ENCODE measurements at regions not wholly inside any gene's neighbourhood (a gene's known extent, or its start where the extent isn't known, plus 50 kb on each side); places are given as distances from the start of the nearest gene placed in this dataset.

DNA sequence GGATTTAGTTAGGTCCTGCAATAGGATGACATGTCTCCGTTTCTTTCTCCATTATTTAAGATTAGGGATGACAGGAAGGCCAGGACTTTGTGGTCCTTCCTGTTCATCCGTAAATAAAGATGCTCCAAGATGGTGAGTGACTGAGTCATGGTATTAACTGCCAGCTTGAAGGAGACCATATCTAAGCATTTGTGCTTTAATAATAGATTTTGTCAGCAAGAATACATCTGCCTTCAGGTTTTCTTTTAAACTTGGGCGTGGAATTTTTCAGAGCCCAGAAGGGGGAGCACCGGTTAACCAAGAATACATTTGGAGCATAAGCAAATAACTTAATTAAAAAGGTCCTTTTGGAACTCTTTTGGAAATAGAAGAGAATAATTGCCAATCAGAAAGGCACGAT lies 68.2 kb downstream of the ARHGAP35 start:
- Mint-ChIP-seq H3K4me1 (ENCODE audit: low read depth) (peaks cover 64% of the 10 kb centered on the region), H3K36me3 (ENCODE audit: insufficient read depth) (peaks cover 4% of the 10 kb centered on the region), H3K27me3 (ENCODE audit: low read depth) (no peaks in the 10 kb centered on the region), H3K4me3 (no peak overlapping the region), H3K9me3 (no peaks in the 10 kb centered on the region)
- ATAC-seq: no peak
- DNase-seq: no peak

DNA sequence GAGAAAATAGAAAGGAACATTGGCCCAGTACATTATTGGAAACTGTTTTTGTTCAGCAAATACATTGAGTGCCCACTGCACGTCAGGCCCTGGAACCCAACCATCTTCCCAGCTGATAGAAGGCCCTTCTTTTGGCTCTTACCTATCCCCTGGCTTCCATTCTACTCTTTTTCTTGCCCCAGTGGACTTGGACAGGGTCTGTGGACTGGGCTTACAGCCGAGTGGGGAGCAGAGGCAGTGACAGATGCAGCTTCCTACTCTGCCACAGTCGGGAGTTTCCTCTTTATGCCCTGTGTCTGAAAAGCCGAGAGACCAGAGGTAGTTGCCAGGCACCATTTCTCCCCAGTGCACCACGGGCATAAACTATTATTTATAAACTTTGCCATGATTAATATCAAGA lies 70.4 kb downstream of the ARHGAP35 start:
- no peak overlapping the region for H3K4me3 Mint-ChIP-seq
- H3K27me3 Mint-ChIP-seq (ENCODE audit: low read depth): no peaks in the 10 kb centered on the region
- no peaks in the 10 kb centered on the region for H3K9me3 Mint-ChIP-seq
- no peak for ATAC-seq
- H3K36me3 Mint-ChIP-seq (ENCODE audit: insufficient read depth): peaks cover 2% of the 10 kb centered on the region
- DNase-seq: no peak
- H3K4me1 Mint-ChIP-seq (ENCODE audit: low read depth): peaks cover 59% of the 10 kb centered on the region

DNA sequence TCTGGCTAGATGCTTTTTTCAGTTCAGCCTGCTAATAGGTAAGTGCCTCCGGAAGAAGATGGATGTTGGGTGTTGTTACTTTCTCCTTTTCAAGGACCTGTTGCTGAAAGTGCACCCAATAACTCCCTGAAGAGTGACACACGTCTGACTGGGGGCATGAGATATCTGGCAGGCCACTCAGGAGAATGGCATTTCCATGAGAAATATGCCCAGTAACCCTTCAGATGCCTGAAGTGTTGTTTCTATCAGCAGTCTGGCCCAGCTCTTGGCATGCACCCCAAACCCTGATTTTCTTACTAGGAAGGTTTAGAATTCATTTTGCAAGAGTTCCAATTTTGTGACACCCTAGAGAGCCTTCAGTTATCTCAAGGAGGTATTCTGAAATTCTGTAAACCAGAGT lies 71.5 kb downstream of the ARHGAP35 start:
- DNase-seq (no peak), ATAC-seq (no peak)
- Mint-ChIP-seq H3K9me3 (no peaks in the 10 kb centered on the region), H3K36me3 (ENCODE audit: insufficient read depth) (peaks cover 2% of the 10 kb centered on the region), H3K27me3 (ENCODE audit: low read depth) (no peaks in the 10 kb centered on the region), H3K4me3 (no peak overlapping the region), H3K4me1 (ENCODE audit: low read depth) (peaks cover 58% of the 10 kb centered on the region)

DNA sequence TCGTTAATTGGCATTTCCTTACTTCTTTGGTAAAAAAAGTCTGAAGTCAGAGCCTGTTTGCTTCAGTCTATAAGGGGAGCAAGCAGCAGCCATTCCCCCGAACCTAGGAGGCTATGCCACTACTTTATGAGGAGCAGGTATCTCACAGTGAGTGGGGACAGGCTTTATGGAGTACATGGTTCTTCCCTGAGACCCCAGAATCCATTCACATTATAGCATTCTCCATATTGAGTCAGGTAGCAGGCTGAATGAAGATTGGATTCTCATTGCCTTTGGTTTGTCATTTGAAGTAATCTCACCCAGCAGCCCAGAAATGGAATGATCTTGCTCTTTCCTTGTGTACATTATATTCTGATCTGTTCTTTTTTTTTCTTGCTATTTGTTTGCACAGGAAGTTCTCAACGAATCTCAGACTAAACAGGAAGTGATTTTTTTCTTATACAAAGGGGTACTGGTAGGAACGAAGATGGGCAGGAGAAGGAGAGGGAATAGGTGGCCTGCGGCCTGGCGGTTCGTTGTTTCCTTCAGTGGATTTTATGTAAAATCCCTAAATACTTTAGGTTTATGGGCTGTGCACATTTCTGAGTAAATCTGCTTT lies 74.4 kb downstream of the ARHGAP35 start:
- Mint-ChIP-seq H3K4me3 (peak overlapping the region; percentile 54), H3K4me1 (ENCODE audit: low read depth) (peaks cover 58% of the 10 kb centered on the region), H3K27me3 (ENCODE audit: low read depth) (no peaks in the 10 kb centered on the region), H3K36me3 (ENCODE audit: insufficient read depth) (peaks cover 4% of the 10 kb centered on the region), H3K9me3 (no peaks in the 10 kb centered on the region)
- no peak for ATAC-seq
- DNase-seq: no peak

DNA sequence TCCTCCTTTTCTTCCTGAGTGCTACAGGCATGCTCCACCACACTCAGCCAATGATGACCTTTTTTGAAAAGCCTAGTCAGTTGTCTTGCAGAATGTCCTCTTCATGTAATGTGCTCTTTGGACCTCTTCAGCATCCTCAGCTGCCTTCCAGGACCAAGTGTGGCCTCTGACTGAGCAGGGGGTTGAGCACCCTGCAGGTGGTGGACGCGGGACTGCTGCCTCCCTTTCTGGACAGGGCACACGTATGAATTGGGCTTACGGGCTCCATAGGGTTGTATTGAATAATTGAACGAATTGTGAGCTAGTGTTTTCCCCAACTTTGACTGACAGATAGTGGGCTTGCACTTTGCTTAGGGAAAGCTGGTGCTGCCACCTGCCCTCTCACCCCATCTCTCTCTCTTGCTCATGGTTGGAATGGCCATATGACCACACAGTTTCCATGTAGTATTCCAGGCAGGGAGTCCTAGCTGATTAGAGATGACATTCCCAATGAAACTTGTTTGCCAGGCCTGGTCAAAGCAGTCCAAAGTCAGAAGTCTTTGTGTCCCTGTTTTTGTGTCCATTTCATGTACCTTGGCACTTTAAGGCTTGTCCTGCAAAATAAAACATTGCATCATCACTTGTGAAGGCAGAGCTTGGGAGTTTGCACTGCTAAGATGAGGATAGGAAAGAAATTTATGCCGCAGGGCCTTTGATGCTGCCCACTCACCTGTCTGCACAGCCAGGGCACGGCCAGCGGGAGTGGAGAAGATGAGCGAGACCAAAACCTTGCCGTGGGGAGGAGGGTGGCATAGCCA lies 76.3 kb upstream of the NPAS1 start:
- Mint-ChIP-seq H3K36me3 (ENCODE audit: insufficient read depth) (peaks cover 15% of the 10 kb centered on the region), H3K9me3 (no peaks in the 10 kb centered on the region), H3K4me3 (no peak overlapping the region), H3K27me3 (ENCODE audit: low read depth) (no peaks in the 10 kb centered on the region), H3K4me1 (ENCODE audit: low read depth) (peaks cover 31% of the 10 kb centered on the region)
- ATAC-seq (no peak), DNase-seq (no peak)

DNA sequence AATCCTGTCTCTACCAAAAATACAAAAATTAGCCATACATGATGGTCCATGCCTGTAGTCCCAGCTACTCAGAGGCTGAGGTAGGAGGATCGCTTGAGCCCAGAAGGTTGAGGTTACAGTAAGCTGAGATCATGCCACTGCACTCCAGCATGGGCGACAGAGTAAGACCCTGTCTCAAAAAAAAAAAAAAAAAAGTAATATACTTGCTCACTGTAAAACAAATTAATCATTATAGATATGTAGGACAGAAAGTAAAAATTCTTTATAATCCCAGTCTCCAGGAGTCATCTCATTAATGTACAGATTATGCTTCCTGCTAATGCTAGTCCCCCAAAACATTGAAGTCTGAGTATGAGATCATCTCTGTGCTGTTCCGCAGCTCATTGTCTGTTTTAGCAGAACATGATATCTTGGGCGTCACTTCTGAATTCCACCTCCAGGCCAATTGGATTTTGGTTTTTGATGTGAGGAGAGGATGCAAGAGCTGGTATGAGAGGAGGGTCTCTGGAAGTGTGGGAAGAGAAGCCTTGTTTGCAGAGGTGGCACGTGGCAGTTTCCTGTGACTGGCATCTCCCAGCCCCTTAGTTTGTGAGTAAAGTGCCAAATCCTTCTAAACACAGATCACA lies 75.4 kb upstream of the NPAS1 start:
- peaks cover 16% of the 10 kb centered on the region for H3K36me3 Mint-ChIP-seq (ENCODE audit: insufficient read depth)
- no peaks in the 10 kb centered on the region for H3K9me3 Mint-ChIP-seq
- H3K27me3 Mint-ChIP-seq (ENCODE audit: low read depth): no peaks in the 10 kb centered on the region
- peaks cover 29% of the 10 kb centered on the region for H3K4me1 Mint-ChIP-seq (ENCODE audit: low read depth)
- ATAC-seq (no peak), DNase-seq (no peak)
- H3K4me3 Mint-ChIP-seq: no peak overlapping the region

DNA sequence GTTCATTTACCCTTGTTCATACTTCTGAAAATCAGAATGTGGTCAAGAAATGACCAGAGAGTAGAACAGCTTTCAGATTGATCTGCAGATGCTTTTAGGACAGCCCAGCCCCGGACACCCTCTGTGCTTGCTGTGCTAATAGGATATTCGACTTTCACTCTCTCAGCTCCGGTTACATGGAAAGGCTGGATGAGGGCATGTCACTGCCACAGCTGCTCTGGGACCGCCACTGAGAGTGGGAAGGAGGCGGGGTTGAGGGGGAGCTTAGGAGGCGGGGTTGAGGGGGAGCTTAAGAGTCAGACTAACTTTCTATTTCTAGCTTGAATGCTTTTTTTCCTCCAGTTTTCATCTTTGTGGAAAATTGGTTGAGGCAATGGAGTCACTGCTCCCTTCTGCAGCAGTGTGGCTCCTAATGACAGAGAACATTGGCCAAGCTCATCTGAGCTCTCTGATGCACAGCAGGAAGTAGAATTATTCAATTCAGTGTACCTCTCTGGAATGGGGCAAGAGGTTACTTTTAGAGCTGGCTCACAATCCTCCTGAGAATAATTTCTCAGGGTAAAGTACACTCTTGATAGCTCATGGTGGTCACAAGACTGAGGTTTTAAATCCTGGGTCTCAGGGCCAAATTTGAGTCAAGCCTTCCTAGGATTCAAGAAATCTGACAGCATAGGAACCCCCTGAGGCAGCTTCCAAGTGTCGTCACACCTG lies 74.6 kb upstream of the NPAS1 start:
- H3K4me3 Mint-ChIP-seq: no peak overlapping the region
- no peak for ATAC-seq

DNA sequence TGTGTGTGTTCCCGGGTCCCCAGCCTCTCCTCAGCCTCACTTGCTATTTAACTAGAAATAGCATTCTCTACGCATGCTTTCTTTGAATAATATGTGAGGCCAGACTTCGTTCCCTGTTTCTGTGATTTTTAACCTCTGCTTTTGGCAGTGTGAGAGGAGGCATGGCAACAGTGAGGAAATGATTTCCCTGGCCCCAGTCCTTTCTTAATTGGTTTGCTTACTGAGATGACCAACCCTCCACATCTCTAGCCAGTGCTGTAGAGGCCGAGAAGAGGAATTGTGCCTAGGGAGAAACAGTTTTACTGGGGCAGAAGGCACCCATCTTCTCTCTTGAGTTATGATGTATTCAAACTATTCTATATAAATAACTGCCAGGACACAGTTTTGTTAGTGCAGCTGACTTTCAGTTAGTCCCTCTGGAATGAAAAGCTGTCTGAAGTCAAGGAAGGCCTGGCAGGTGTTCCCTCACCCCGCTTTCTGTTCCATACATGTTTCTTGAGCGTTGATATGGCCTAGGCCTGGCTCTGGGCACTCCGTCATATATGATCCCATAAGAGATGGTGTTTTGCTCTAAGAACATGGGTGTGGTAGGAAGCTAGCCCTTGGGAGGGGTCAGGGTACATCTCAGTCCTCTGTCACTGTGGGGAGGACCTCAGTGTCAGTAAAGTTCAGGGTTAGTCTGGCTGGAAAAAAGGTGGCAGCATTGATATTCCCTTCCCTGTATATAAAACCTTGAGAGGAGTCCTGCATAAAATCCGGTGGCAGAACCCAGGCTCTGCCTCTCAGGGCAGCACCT lies 73.7 kb upstream of the NPAS1 start:
- Mint-ChIP-seq H3K36me3 (ENCODE audit: insufficient read depth) (peaks cover 13% of the 10 kb centered on the region), H3K4me1 (ENCODE audit: low read depth) (peaks cover 44% of the 10 kb centered on the region), H3K27me3 (ENCODE audit: low read depth) (no peaks in the 10 kb centered on the region), H3K9me3 (no peaks in the 10 kb centered on the region), H3K4me3 (no peak overlapping the region)
- no peak for DNase-seq
- no peak for ATAC-seq

More for the DNA sequence above, 74.6 kb upstream of the NPAS1 start:
- no peak for DNase-seq
- Mint-ChIP-seq H3K36me3 (ENCODE audit: insufficient read depth) (peaks cover 16% of the 10 kb centered on the region), H3K9me3 (no peaks in the 10 kb centered on the region), H3K27me3 (ENCODE audit: low read depth) (no peaks in the 10 kb centered on the region), H3K4me1 (ENCODE audit: low read depth) (peaks cover 37% of the 10 kb centered on the region)

DNA sequence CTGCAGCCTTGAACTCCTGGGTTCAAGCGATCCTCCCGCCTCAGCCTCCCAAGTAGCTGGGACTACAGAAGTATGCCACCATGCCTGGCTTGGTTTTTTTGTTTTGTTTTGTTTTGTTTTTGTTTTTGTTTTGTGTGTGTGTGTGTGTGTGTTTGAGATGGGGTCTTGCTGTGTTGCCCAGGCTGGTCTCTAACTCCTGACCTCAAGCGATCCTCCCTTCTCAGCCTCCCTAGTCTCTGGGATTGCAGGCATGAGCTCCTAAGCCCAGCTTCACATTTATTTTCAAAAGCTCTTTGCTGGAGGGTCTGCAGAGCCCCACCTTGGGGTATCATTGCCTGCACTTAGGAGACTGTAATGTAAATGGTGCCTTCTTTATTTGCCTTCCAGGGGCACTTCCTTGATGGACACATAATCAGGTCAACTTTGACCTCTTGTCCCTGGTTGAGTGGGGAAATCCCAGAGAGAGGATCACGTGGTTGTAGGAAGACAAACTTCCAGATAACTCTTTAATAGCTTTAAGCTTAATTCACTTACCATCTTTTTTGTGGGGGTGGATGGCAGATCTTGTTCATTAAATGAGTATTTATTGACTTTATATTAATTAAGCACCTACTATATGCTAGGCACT lies 72.9 kb upstream of the NPAS1 start:
- peaks cover 9% of the 10 kb centered on the region for H3K36me3 Mint-ChIP-seq (ENCODE audit: insufficient read depth)
- H3K4me3 Mint-ChIP-seq: no peak overlapping the region
- H3K9me3 Mint-ChIP-seq: no peaks in the 10 kb centered on the region
- H3K4me1 Mint-ChIP-seq (ENCODE audit: low read depth): peaks cover 49% of the 10 kb centered on the region
- DNase-seq: no peak
- H3K27me3 Mint-ChIP-seq (ENCODE audit: low read depth): no peaks in the 10 kb centered on the region
- no peak for ATAC-seq

DNA sequence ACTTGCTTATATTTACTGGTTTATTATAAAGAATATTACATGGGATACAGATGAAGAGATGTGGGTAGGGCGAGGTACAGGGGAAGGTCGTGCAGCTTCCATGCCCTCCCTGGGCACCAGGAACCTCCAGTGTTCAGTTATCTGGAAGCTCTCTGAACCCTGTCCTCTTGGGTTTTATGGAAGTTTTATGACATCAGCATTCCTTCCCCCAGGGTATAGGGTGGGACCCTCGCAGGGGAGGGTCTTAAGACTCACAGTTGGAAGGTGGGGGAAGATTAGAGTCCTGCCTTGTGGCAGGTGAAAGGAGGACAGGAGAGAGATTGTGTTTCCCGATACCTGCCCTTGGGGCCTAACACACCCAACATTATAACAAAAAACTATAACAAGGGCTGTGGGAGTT lies 71.8 kb upstream of the NPAS1 start:
- ATAC-seq: no peak
- no peaks in the 10 kb centered on the region for H3K27me3 Mint-ChIP-seq (ENCODE audit: low read depth)
- no peak for DNase-seq
- H3K4me3 Mint-ChIP-seq: no peak overlapping the region
- peaks cover 57% of the 10 kb centered on the region for H3K4me1 Mint-ChIP-seq (ENCODE audit: low read depth)
- peaks cover 9% of the 10 kb centered on the region for H3K36me3 Mint-ChIP-seq (ENCODE audit: insufficient read depth)
- H3K9me3 Mint-ChIP-seq: no peaks in the 10 kb centered on the region

DNA sequence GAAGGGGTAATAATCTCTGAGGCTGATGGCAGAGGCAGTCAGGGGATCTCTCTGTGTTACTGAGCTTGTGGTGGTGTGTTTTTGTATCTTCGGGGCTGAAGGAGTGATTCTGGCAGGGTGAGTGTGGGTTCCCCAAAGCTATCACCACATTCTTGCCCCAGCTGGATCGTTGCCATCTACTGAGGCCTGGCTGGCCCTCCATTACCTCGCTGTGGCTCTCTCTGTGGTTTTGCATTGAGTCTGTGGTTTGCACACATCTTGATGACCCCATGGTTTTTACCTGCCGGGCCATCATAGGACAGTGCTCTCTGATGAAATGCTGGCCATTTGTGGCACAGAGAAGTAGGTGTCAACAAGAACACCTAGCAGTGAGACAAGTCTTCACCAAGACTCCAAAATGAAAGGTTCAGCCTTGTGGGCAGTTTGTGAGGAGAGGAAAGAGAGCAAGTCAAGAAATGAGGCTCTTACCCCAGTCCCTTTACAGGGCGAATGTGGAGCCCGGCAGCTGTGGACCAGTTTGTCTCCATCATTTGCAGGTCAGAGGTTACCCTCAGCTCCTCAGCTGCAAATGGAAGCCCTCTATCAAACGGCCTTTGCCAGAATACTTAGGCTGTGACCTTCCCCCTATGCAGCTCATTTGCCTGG lies 69.0 kb upstream of the NPAS1 start:
- peaks cover 69% of the 10 kb centered on the region for H3K4me1 Mint-ChIP-seq (ENCODE audit: low read depth)
- H3K36me3 Mint-ChIP-seq (ENCODE audit: insufficient read depth): peaks cover 3% of the 10 kb centered on the region
- ATAC-seq (no peak), DNase-seq (no peak)
- H3K4me3 Mint-ChIP-seq: no peak overlapping the region
- H3K9me3 Mint-ChIP-seq: no peaks in the 10 kb centered on the region
- H3K27me3 Mint-ChIP-seq (ENCODE audit: low read depth): no peaks in the 10 kb centered on the region

DNA sequence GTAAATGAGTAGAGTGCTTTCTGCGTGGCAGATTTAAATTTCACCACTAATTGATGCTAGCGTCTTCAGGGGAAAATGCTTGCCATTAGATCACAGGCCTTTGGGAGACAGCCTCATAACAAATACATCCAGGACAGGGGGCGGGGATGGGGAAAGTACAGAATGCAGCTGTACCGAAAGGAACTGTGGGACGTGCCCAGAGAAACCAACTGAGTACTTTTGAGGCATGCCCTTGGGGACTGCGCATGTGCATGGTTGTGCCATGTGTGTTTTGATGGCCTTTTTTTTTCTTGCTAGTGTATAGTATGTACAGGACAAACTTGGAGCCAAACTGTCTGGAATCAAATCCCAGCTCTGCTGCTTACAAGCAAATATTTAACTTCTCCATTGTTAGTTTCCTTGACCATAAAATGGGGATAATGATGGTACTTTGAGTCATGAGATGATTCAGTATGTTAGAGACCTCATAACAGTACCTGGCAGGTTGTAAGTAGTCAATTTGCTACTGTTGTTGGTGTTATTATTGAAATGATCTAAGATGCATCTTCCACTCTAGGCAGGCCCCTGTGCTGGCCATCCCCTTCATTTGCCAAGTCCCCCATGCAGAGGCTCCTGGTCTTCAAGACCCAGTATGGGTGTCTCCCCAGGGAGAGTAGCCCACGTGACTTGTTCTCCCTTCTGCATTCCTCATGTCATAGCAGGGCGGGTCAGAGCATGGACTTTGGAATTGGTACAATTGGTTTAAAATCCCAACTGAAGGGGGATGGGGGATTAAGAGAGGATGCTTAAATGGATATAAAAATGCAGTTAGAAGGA lies 68.3 kb upstream of the NPAS1 start:
- Mint-ChIP-seq H3K4me1 (ENCODE audit: low read depth) (peaks cover 70% of the 10 kb centered on the region), H3K9me3 (no peaks in the 10 kb centered on the region), H3K4me3 (no peak overlapping the region), H3K36me3 (ENCODE audit: insufficient read depth) (peaks cover 3% of the 10 kb centered on the region), H3K27me3 (ENCODE audit: low read depth) (no peaks in the 10 kb centered on the region)
- DNase-seq (no peak), ATAC-seq (peak; percentile 54 to 69)

DNA sequence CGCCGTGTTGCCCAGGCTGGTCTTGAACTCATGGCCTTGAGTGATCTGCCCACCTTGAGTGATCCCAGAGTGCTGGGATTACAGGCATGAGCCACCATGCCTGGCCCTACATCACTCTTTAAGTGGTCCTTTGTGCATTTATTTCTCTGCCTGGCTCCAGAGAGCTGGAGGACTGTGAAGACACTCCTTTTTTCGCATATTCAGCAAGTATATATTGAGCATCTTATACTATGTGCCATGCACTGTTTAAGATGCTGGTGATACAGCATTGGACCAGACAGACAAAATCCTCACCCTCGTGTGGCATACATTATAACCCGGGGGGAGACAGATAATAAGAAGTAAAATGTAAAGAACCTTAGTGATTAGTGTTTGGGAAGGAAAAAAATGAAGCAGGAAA lies 66.8 kb upstream of the NPAS1 start:
- Mint-ChIP-seq H3K9me3 (no peaks in the 10 kb centered on the region), H3K4me1 (ENCODE audit: low read depth) (peaks cover 74% of the 10 kb centered on the region), H3K36me3 (ENCODE audit: insufficient read depth) (peaks cover 3% of the 10 kb centered on the region), H3K27me3 (ENCODE audit: low read depth) (no peaks in the 10 kb centered on the region), H3K4me3 (no peak overlapping the region)
- ATAC-seq (no peak), DNase-seq (no peak)
